ENCODE measurements at regions not wholly inside any gene's neighbourhood (a gene's known extent, or its start where the extent isn't known, plus 50 kb on each side); places are given as distances from the start of the nearest gene placed in this dataset.
"Not testable (repeated sequence)": the region's sequence is repeated elsewhere in the genome, so short reads cannot be mapped to it uniquely, and the experiment has no call there.

- Mint-ChIP-seq H3K27ac (ENCODE audit: unreplicated experiment) (no peak overlapping the region), H3K4me1 (no peaks in the 10 kb centered on the region), H3K36me3 (ENCODE audit: low read depth) (no peaks in the 10 kb centered on the region), H3K4me3 (no peak overlapping the region), H3K9me3 (no peaks in the 10 kb centered on the region), H3K27me3 (ENCODE audit: low read depth) (peaks cover 9% of the 10 kb centered on the region)
- no peak for TF ChIP-seq CTCF (conservative IDR thresholded peaks at IDR 0.05)
- DNase-seq (ENCODE audit: low read depth, low spot score), result no peak
Observed at GRCh38 chr6:1217396-1217795, 94.5 kb upstream of the FOXQ1 start.

- Mint-ChIP-seq H3K36me3 (ENCODE audit: low read depth) (no peaks in the 10 kb centered on the region), H3K27ac (ENCODE audit: unreplicated experiment) (no peak overlapping the region), H3K4me1 (no peaks in the 10 kb centered on the region), H3K4me3 (no peak overlapping the region), H3K27me3 (ENCODE audit: low read depth) (peaks cover 6% of the 10 kb centered on the region), H3K9me3 (no peaks in the 10 kb centered on the region)
- TF ChIP-seq CTCF (conservative IDR thresholded peaks at IDR 0.05), result no peak
- no peak for DNase-seq (ENCODE audit: low read depth, low spot score)
Observed at GRCh38 chr6:1216488-1216974, 95.4 kb upstream of the FOXQ1 start.

- peak overlapping the region; percentile 50 for H3K27ac Mint-ChIP-seq (ENCODE audit: unreplicated experiment)
- DNase-seq (ENCODE audit: low read depth, low spot score), result no peak
- no peaks in the 10 kb centered on the region for H3K36me3 Mint-ChIP-seq (ENCODE audit: low read depth)
- TF ChIP-seq CTCF (conservative IDR thresholded peaks at IDR 0.05), result no peak
- H3K4me1 Mint-ChIP-seq, result no peaks in the 10 kb centered on the region
- H3K4me3 Mint-ChIP-seq, result no peak overlapping the region
- peaks cover 6% of the 10 kb centered on the region for H3K27me3 Mint-ChIP-seq (ENCODE audit: low read depth)
- no peaks in the 10 kb centered on the region for H3K9me3 Mint-ChIP-seq
Observed at GRCh38 chr6:1215884-1216487, 95.9 kb upstream of the FOXQ1 start.

GRCh38 chr6:1215023-1215422 is 96.9 kb upstream of the FOXQ1 start:
- no peak for TF ChIP-seq CTCF (conservative IDR thresholded peaks at IDR 0.05)
- no peak overlapping the region for H3K4me3 Mint-ChIP-seq
- no peaks in the 10 kb centered on the region for H3K9me3 Mint-ChIP-seq
- DNase-seq (ENCODE audit: low read depth, low spot score), result no peak
- no peaks in the 10 kb centered on the region for H3K27me3 Mint-ChIP-seq (ENCODE audit: low read depth)
- no peaks in the 10 kb centered on the region for H3K36me3 Mint-ChIP-seq (ENCODE audit: low read depth)
- H3K27ac Mint-ChIP-seq (ENCODE audit: unreplicated experiment), result no peak overlapping the region
- H3K4me1 Mint-ChIP-seq, result no peaks in the 10 kb centered on the region

- Mint-ChIP-seq H3K36me3 (ENCODE audit: low read depth) (no peaks in the 10 kb centered on the region), H3K27me3 (ENCODE audit: low read depth) (no peaks in the 10 kb centered on the region), H3K4me3 (no peak overlapping the region), H3K4me1 (no peaks in the 10 kb centered on the region), H3K9me3 (no peaks in the 10 kb centered on the region), H3K27ac (ENCODE audit: unreplicated experiment) (no peak overlapping the region)
- TF ChIP-seq CTCF (conservative IDR thresholded peaks at IDR 0.05), result no peak
- DNase-seq (ENCODE audit: low read depth, low spot score), result no peak
Observed at GRCh38 chr6:1212919-1213318, 99.0 kb upstream of the FOXQ1 start.

GRCh38 chr6:1212138-1212537 is 99.8 kb upstream of the FOXQ1 start:
- H3K4me3 Mint-ChIP-seq; H3K27me3 Mint-ChIP-seq (ENCODE audit: low read depth); H3K36me3 Mint-ChIP-seq (ENCODE audit: low read depth); H3K27ac Mint-ChIP-seq (ENCODE audit: unreplicated experiment); H3K9me3 Mint-ChIP-seq; H3K4me1 Mint-ChIP-seq; DNase-seq (ENCODE audit: low read depth, low spot score): not testable (repeated sequence)

GRCh38 chr6:1210631-1211030 is 101.3 kb upstream of the FOXQ1 start:
- not testable (repeated sequence) for H3K36me3 Mint-ChIP-seq (ENCODE audit: low read depth)

More at GRCh38 chr6:1210631-1211030, 101.3 kb upstream of the FOXQ1 start:
- H3K4me3 Mint-ChIP-seq; H3K4me1 Mint-ChIP-seq; H3K27me3 Mint-ChIP-seq (ENCODE audit: low read depth); DNase-seq (ENCODE audit: low read depth, low spot score); H3K27ac Mint-ChIP-seq (ENCODE audit: unreplicated experiment); H3K9me3 Mint-ChIP-seq: not testable (repeated sequence)
